ENCODE measurements at regions not wholly inside any gene's neighbourhood (a gene's known extent, or its start where the extent isn't known, plus 50 kb on each side); places are given as distances from the start of the nearest gene placed in this dataset.

- H3K36me3 ChIP-seq (ENCODE audit: control insufficient read depth, insufficient read depth, low read length) = no peaks in the 10 kb centered on the region
- TF ChIP-seq CTCF (IDR thresholded peaks at IDR 0.05; ENCODE audit: insufficient read depth, low read length, poor library complexity, severe bottlenecking) = no peak
- no peaks in the 10 kb centered on the region for H3K27me3 ChIP-seq (ENCODE audit: control insufficient read depth, insufficient read depth, low read length)
- H3K4me3 ChIP-seq (ENCODE audit: low read depth, low read length) = no peak overlapping the region
- DNase-seq (ENCODE audit: low read depth) = no peak
These were observed 307.8 kb downstream of the ENC1 start for GRCh38 chr5:74332682-74333081.

DNA sequence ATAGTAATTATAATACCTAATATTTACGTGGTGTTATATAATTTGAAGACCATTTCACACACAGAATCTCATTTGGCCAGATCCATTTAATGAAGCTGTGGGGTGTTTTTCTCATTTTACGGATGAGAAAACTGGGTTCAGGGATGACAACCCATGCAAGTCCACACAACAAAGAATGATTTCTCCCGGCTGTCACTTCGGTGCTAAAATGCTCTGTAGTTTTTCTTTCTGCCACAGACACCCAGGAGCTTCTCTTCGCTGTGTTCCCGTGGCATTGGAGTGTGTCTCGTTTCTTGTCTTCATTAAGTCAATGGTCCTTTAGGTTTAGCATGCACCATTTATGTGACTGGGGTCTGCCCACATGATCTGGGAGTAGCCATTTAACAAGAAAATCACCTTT lies 308.5 kb downstream of the ENC1 start:
- no peaks in the 10 kb centered on the region for H3K27me3 ChIP-seq (ENCODE audit: control insufficient read depth, insufficient read depth, low read length)
- H3K36me3 ChIP-seq (ENCODE audit: control insufficient read depth, insufficient read depth, low read length) = no peaks in the 10 kb centered on the region
- no peak overlapping the region for H3K4me3 ChIP-seq (ENCODE audit: low read depth, low read length)
- TF ChIP-seq CTCF (IDR thresholded peaks at IDR 0.05; ENCODE audit: insufficient read depth, low read length, poor library complexity, severe bottlenecking) = no peak
- no peak for DNase-seq (ENCODE audit: low read depth)

DNA sequence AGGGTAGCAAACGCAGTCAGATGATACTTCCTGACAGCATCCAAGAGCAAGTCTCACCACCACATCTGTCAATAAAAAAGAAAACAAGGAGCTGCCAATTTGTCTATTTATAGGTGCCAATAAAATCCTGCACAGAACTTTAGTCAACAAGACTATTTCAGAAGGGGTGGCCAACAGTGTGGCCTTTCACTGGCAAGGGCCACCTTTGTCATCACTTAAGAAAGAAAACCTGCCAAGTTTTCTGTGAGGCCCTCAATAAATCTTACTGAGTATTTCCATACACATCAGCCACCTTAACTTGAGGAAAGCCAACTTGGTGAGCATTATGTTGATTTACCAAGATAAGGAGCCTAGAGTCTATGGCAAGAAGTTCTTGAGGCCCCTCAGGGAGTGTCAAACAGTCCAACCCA lies 312.3 kb downstream of the ENC1 start:
- H3K36me3 ChIP-seq (ENCODE audit: control insufficient read depth, insufficient read depth, low read length) = no peaks in the 10 kb centered on the region
- no peak for TF ChIP-seq CTCF (IDR thresholded peaks at IDR 0.05; ENCODE audit: insufficient read depth, low read length, poor library complexity, severe bottlenecking)
- no peak overlapping the region for H3K4me3 ChIP-seq (ENCODE audit: low read depth, low read length)
- no peak for DNase-seq (ENCODE audit: low read depth)
- H3K27me3 ChIP-seq (ENCODE audit: control insufficient read depth, insufficient read depth, low read length) = no peaks in the 10 kb centered on the region

GRCh38 chr5:74327339-74327685 lies 313.2 kb downstream of the ENC1 start:
- no peak for TF ChIP-seq CTCF (IDR thresholded peaks at IDR 0.05; ENCODE audit: insufficient read depth, low read length, poor library complexity, severe bottlenecking)
- Histone ChIP-seq H3K36me3 (ENCODE audit: control insufficient read depth, insufficient read depth, low read length) (no peaks in the 10 kb centered on the region), H3K4me3 (ENCODE audit: low read depth, low read length) (no peak overlapping the region), H3K27me3 (ENCODE audit: control insufficient read depth, insufficient read depth, low read length) (no peaks in the 10 kb centered on the region)
- DNase-seq (ENCODE audit: low read depth) = no peak

GRCh38 chr5:74326571-74327338 lies 313.8 kb downstream of the ENC1 start:
- Histone ChIP-seq H3K4me3 (ENCODE audit: low read depth, low read length) (no peak overlapping the region), H3K27me3 (ENCODE audit: control insufficient read depth, insufficient read depth, low read length) (no peaks in the 10 kb centered on the region), H3K36me3 (ENCODE audit: control insufficient read depth, insufficient read depth, low read length) (no peaks in the 10 kb centered on the region)
- DNase-seq (ENCODE audit: low read depth) = peak; percentile 98
- TF ChIP-seq CTCF (IDR thresholded peaks at IDR 0.05; ENCODE audit: insufficient read depth, low read length, poor library complexity, severe bottlenecking) = no peak

- H3K4me3 ChIP-seq (ENCODE audit: low read depth, low read length) = no peak overlapping the region
- no peaks in the 10 kb centered on the region for H3K27me3 ChIP-seq (ENCODE audit: control insufficient read depth, insufficient read depth, low read length)
- no peak for TF ChIP-seq CTCF (IDR thresholded peaks at IDR 0.05; ENCODE audit: insufficient read depth, low read length, poor library complexity, severe bottlenecking)
- DNase-seq (ENCODE audit: low read depth) = peak; percentile 61
- H3K36me3 ChIP-seq (ENCODE audit: control insufficient read depth, insufficient read depth, low read length) = no peaks in the 10 kb centered on the region
These were observed 314.7 kb downstream of the ENC1 start for GRCh38 chr5:74325866-74326265.
